Stimulated activated naive CD8-positive, alpha-beta T cell treated with anti-CD3 and anti-CD28 coated beads, Interleukin-15, Interleukin-2, amounts not matched to agents 100 ng/mL and 50 ng/mL, for 24 hours (primary cell): ENCODE measurements at regions not wholly inside any gene's neighbourhood (a gene's known extent, or its start where the extent isn't known, plus 50 kb on each side); places are given as distances from the start of the nearest gene placed in this dataset.

Experiments
- H3K27ac Mint-ChIP-seq: one replicate; pipeline ENCODE4 v1.8.0; 2021; ENCODE audit warnings: mild to moderate bottlenecking, mixed read lengths
- H3K27me3 Mint-ChIP-seq: one replicate; pipeline ENCODE4 v1.8.0; 2021; ENCODE audit warnings: mixed read lengths
- H3K36me3 Mint-ChIP-seq: one replicate; pipeline ENCODE4 v1.8.0; 2021; ENCODE audit warnings: low read depth, mixed read lengths
- H3K4me1 Mint-ChIP-seq: one replicate; pipeline ENCODE4 v1.8.0; 2021; ENCODE audit warnings: low read depth, mixed read lengths
- H3K4me3 Mint-ChIP-seq: one replicate; pipeline ENCODE4 v1.8.0; 2021; ENCODE audit warnings: mild to moderate bottlenecking, mixed read lengths
- H3K9me3 Mint-ChIP-seq: one replicate; pipeline ENCODE4 v1.8.0; 2021; ENCODE audit warnings: mixed read lengths

DNA sequence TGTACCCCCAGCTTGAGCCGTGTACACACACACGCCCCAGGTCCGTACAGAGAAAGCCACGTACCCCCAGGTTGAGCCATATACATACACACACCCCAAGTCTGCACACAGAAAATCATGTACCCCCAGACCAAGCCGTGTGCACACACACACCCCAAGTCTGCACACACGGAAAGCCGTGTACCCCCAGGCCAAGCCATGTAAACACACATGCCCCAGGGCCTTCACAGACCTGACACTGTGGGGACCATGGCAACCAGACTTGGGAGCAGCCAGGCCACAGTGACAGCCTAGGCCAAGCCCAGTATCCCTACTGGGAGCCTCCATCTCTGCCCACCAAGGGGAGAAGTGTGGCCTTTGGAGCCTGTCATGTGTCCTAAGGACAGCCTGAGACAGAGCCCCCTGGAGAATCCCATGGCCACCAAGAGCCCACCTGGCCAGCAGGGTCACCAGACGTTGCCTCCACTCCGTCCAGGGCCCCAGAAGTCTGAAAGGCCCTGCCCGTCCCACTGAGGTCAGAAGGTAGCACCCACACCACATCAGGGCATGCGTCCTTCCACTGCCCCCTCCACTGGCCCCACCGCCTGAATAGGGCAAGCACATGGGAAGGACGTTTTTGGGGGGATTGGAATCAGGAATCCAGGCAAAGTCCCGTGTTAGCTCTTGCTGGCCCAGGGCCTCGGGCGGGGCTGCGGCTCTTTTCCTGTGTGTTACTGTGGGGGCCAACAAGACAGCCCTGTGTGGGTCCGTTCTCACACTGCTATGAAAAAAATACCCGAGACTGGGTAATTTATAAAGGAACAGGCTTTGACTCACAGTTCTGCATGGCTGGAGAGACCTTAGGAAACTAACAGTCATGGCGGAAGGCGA, 636.7 kb downstream of the TBC1D22A start:
- H3K4me3 Mint-ChIP-seq = no peak overlapping the region
- H3K4me1 Mint-ChIP-seq = no peaks in the 10 kb centered on the region
- H3K36me3 Mint-ChIP-seq = no peaks in the 10 kb centered on the region
- H3K27me3 Mint-ChIP-seq = no peaks in the 10 kb centered on the region
- no peaks in the 10 kb centered on the region for H3K9me3 Mint-ChIP-seq
- no peak overlapping the region for H3K27ac Mint-ChIP-seq

DNA sequence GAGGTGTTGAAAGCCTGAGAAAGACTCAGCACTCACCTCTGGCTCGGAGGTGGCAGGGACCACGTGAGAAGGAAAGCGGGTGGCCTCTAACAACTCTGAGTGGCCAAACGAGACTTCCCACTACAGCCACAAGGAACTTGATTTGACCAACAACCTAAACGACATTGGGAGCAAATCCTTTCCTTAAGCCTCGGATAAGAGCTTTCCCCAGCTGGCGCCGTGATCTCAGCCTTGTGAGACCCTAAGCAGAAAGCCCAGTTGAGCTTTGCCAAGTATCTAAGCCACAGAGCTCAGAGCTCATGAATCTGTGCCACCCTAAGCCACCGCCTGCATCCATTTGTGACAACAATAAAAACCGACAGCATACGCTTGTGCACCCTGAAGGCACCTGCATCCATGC, 636.0 kb downstream of the TBC1D22A start:
- Mint-ChIP-seq H3K4me1 (no peaks in the 10 kb centered on the region), H3K36me3 (no peaks in the 10 kb centered on the region), H3K9me3 (no peaks in the 10 kb centered on the region), H3K27ac (no peak overlapping the region), H3K4me3 (no peak overlapping the region), H3K27me3 (no peaks in the 10 kb centered on the region)

DNA sequence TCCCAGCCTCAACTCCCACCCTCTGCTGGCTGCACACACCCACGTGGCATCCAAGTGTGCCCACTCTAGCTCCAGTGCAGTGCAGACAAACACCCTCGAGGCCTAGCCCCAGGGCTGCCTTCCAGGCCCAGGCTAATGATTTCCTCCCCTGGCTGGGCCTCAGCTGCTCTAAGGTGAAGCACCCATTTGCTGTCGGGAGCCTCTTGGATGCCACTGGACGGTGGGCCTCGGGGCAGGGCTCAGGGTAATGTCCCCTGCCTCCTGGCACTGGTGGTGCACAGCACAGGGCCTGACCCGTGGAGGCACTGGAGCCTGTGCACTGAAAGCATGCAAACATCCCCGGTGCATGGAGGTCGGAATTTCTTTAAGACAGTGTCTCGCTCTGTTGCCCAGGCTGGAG, 635.2 kb downstream of the TBC1D22A start:
- Mint-ChIP-seq H3K4me1 (no peaks in the 10 kb centered on the region), H3K27me3 (no peaks in the 10 kb centered on the region), H3K4me3 (no peak overlapping the region), H3K36me3 (no peaks in the 10 kb centered on the region), H3K27ac (no peak overlapping the region), H3K9me3 (no peaks in the 10 kb centered on the region)

DNA sequence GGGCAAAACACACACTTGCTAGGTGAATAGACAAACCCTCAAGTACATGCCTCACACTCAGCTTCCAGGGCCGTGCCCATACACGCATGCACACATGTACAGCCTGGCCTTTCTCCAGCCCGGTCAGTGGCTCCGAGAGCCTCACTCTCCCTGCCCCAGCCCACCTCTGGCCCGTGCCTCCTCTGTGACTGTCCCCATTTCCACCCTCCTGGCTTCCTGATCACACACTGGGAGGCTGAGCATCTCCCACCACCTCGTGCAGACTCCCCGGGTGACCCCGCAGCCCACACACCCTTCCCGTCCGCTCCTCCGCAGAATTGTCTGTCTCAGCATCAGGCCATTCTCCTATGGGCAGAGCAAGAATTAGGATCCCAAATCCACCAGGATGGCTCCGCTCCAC, 634.1 kb downstream of the TBC1D22A start:
- H3K4me1 Mint-ChIP-seq = no peaks in the 10 kb centered on the region
- no peaks in the 10 kb centered on the region for H3K9me3 Mint-ChIP-seq
- no peak overlapping the region for H3K4me3 Mint-ChIP-seq
- no peaks in the 10 kb centered on the region for H3K36me3 Mint-ChIP-seq
- H3K27me3 Mint-ChIP-seq = no peaks in the 10 kb centered on the region
- no peak overlapping the region for H3K27ac Mint-ChIP-seq

DNA sequence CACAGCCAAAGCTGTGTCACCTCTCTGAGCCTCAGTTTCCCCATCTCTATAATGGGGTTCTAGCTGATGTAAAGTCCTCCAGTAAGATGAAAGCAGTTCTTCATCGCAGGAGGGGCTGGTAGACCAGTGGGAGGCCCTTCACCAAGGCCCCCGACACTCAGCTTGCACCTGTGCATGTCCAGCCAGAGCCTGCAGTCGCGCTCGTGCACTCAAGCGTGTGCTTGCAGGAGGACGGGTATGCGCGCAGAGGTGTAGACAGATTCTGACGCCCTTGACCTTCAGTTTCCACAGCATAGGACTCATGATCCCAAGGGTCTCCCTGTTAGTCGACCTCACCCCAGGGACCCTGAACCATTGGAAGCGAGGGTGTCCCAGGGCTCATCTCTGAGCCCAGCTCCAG, 633.7 kb downstream of the TBC1D22A start:
- H3K9me3 Mint-ChIP-seq = no peaks in the 10 kb centered on the region
- no peaks in the 10 kb centered on the region for H3K27me3 Mint-ChIP-seq
- no peaks in the 10 kb centered on the region for H3K36me3 Mint-ChIP-seq
- H3K27ac Mint-ChIP-seq = no peak overlapping the region
- no peaks in the 10 kb centered on the region for H3K4me1 Mint-ChIP-seq
- no peak overlapping the region for H3K4me3 Mint-ChIP-seq

DNA sequence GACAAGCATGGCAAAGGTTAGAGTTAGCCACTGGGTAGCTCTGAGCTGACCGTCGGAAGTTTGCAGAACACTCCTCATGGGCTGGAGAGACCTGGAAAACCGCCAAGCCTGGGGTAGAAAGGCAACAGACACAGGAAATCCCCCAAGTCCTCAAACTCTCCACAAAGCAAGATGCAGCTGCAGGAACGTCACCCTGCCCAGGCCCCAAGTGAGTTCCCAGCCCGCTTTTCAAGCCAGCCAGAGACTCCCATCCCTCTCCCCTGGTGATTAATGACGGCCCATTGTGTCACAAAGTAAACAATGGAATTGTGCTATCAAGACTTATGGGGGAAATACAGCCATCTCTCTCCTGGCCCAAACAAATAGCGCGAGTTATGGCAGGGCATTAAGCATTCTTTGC, 633.0 kb downstream of the TBC1D22A start:
- H3K36me3 Mint-ChIP-seq = no peaks in the 10 kb centered on the region
- H3K27ac Mint-ChIP-seq = no peak overlapping the region
- H3K4me3 Mint-ChIP-seq = no peak overlapping the region
- no peaks in the 10 kb centered on the region for H3K4me1 Mint-ChIP-seq
- no peaks in the 10 kb centered on the region for H3K27me3 Mint-ChIP-seq
- no peaks in the 10 kb centered on the region for H3K9me3 Mint-ChIP-seq

DNA sequence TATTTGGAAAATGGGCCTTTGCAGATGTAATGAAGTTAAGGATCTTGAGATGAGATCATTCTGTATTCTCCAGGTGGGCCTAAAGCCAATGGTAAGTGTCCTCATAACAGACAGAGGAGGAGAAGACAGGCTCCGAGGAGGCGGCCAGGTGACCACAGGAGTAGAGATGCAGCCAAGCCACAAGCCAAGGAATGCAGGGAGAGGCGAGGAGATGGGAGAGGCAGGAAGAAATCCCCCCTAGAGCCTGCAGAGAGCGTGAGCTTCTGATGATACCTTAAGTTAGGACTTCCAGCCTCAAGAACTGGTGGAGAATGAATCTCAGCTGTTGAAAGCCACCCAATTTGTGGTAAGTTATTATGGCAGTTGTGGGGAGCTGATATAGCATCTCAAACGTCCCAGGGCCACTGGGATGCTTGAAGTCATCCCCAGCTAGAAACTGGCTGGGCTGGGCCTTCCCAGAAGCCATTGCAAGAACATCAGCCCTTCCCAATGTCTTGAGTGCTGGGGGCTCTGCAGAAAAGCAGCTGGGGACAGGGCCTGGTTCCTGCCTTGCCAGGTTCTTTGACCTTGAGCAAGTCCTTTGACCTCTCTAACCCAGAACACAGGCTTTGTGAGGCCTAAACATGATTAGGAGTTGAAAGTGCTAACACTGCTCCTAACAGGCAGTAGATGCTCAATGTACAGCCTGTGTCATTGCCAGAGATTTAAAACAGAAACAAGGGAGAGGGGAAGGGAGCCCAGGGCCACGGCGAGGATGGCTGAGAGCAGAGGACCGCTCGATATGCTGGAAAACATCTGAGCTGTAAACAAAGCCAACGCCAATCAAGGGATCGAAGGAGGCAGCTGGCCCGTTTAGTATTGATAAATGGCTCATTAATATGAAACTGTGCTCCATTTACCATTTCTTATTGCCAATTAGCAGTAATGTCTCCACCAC, 632.3 kb downstream of the TBC1D22A start:
- no peak overlapping the region for H3K4me3 Mint-ChIP-seq
- H3K27me3 Mint-ChIP-seq = no peaks in the 10 kb centered on the region
- H3K4me1 Mint-ChIP-seq = no peaks in the 10 kb centered on the region
- H3K36me3 Mint-ChIP-seq = no peaks in the 10 kb centered on the region
- H3K27ac Mint-ChIP-seq = no peak overlapping the region
- no peaks in the 10 kb centered on the region for H3K9me3 Mint-ChIP-seq

DNA sequence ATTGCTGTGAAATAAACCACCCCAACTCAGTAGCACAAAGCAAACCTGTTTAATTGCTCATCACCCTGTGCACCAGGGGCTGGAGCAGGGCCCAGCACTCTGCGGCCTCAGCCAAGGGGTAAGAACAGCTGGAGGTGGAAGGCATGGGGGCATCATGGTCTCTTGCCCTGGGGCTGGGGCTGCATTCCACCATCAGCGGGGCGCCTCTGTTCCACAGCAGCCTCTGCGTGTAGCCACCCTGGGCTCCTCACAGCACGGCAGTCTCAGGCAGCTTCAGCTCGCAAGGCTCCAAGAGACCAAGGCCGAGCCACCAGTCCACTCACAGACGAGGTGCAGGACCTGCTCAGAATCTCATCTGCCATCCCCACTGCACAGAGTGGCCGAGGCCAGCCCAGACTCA, 630.7 kb downstream of the TBC1D22A start:
- Mint-ChIP-seq H3K4me3 (no peak overlapping the region), H3K36me3 (no peaks in the 10 kb centered on the region), H3K27ac (no peak overlapping the region), H3K9me3 (no peaks in the 10 kb centered on the region), H3K4me1 (no peaks in the 10 kb centered on the region), H3K27me3 (no peaks in the 10 kb centered on the region)

DNA sequence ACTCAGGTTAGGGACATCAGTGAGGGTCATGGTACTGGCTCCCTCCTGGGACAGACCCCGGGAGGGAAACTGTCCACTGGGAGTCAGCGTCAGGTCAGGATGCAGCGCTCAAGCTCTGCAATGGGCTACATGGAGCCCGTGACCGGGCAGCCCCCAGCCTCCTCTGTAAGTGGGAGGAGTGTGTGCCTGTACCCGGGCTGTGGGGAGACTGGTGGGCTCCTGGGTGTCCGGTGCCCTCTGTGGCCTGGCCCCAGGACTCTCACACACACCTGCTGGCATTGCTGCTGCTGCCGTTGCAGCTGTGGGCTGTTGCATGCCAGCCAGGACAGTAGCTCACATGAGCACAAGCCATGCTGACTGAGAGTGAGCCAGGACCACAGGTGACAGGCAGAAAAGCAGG, 630.3 kb downstream of the TBC1D22A start:
- Mint-ChIP-seq H3K27me3 (no peaks in the 10 kb centered on the region), H3K27ac (no peak overlapping the region), H3K9me3 (no peaks in the 10 kb centered on the region), H3K36me3 (no peaks in the 10 kb centered on the region), H3K4me1 (no peaks in the 10 kb centered on the region), H3K4me3 (no peak overlapping the region)

DNA sequence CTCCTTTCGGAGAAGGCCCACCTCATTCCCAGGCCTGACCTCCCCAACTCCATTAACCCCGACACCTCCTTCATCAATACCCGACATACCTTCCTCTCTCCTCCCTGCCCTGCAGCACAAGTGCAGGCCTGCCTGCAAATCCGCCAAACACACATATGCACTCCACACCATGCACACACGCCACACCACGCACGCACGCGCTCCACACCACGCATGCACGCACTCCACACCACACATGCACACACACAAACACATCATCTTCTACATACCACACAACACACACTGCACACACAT, 629.6 kb downstream of the TBC1D22A start:
- Mint-ChIP-seq H3K27me3 (no peaks in the 10 kb centered on the region), H3K4me3 (no peak overlapping the region), H3K36me3 (no peaks in the 10 kb centered on the region), H3K4me1 (no peaks in the 10 kb centered on the region), H3K9me3 (no peaks in the 10 kb centered on the region), H3K27ac (no peak overlapping the region)

DNA sequence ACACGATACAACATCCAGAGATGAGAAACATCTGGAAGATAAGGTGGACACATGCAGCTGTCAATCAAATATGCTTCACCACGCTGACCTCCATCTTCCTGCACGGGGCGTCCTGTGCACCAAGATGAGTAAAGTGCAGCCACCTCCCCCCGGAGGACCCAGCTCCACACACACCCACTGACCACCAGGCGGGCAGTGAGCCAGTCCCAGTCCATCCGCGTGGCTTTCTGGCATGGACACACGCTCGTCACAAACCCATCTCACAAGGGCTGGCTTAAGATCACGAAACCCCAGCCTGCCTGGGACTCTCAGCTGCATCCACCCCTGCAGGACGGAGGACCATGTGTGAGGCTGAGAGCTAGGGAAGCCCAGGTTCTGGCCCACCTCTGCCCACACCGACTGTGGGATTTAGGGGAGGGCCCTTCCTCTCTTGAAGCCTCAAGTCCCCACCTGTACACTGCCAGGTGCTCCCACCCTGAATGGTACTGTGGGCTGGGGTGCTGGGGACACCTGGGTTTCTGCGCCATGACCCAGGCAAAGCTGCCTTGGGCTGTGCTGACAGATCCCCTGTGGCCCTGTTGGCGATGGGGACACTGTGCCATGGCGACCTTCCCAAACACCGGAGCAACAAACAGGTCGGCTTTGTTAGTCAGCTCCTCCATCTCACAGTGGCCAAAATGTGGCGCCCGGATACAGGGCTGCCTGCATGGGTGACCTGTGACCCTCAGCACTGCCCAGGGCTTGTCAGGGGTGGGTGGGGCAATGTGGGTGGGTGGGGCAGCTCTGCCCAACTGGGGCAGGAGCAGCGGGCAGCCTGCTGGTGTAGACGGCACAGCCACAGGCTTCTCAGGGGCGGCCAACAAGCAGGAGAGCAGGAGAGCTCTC, 629.0 kb downstream of the TBC1D22A start:
- Mint-ChIP-seq H3K9me3 (no peaks in the 10 kb centered on the region), H3K36me3 (no peaks in the 10 kb centered on the region), H3K4me3 (no peak overlapping the region), H3K27ac (no peak overlapping the region), H3K27me3 (no peaks in the 10 kb centered on the region), H3K4me1 (no peaks in the 10 kb centered on the region)

DNA sequence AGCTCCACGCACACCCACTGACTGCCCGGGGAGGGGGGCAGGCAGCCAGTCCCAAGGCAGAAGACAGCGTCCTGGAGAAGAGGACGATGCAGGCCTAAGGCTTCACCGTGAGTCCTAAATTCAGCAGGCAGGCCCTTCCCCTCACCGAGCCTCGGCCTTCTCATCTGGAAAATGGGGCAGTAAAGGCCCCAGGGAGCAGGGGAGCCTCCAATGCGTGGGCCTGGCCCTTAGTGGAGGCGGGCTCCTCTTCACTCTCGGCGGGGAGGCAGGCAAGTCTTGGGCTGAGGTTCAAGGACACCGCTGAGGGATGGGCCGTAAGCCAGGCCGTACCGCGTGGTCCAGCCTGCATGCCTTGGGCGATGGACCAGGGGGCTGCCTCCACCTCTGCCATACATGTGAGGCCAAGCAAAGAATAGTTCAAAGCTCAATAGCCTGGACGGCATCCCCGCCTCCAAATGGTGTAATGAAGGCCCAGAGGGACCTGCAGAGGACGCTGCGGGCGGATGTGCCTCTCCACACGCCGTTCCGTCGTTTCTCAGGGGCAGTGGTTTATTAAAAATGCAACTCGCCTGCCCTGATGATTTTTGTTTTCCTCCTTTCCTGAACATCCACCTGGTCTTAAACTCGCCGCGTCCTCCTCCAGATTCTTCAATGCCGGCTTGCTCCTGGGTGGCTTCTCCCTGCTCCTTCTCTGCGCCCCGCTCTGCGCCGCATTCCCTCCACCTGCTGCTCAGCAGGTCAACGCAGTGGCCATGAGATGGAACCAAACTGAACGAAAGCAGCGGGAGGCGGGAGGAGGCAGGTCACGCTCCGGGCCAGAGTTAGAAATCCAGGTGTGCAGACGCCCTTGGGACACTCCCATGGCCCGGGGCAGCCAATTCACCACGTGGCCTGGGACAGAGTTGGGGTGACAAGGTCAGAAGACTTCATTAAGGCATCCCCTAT, 627.8 kb downstream of the TBC1D22A start:
- no peak overlapping the region for H3K27ac Mint-ChIP-seq
- no peaks in the 10 kb centered on the region for H3K27me3 Mint-ChIP-seq
- H3K4me3 Mint-ChIP-seq = no peak overlapping the region
- H3K36me3 Mint-ChIP-seq = no peaks in the 10 kb centered on the region
- no peaks in the 10 kb centered on the region for H3K4me1 Mint-ChIP-seq
- H3K9me3 Mint-ChIP-seq = no peaks in the 10 kb centered on the region

DNA sequence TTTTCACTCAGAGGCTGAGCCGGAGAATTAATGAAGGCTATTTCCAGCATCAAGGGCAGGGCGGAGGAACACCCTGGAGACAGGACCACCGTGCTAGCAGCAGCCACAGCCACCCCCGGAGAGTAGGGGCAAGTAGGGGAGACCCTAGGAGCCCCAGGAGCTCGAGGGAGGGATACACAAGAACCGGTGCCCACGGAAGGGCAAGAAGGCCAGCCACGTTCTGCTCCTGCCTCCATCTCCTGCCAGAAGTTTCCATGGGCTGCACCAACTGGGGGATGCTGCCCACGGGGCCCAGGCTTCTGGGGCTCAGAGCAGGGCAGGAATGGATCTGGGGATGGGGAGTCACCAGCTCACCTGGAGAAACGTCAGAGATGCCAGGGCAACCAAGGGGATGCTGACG, 626.8 kb downstream of the TBC1D22A start:
- H3K36me3 Mint-ChIP-seq = no peaks in the 10 kb centered on the region
- no peak overlapping the region for H3K27ac Mint-ChIP-seq
- no peaks in the 10 kb centered on the region for H3K4me1 Mint-ChIP-seq
- no peak overlapping the region for H3K4me3 Mint-ChIP-seq
- H3K27me3 Mint-ChIP-seq = no peaks in the 10 kb centered on the region
- no peaks in the 10 kb centered on the region for H3K9me3 Mint-ChIP-seq

DNA sequence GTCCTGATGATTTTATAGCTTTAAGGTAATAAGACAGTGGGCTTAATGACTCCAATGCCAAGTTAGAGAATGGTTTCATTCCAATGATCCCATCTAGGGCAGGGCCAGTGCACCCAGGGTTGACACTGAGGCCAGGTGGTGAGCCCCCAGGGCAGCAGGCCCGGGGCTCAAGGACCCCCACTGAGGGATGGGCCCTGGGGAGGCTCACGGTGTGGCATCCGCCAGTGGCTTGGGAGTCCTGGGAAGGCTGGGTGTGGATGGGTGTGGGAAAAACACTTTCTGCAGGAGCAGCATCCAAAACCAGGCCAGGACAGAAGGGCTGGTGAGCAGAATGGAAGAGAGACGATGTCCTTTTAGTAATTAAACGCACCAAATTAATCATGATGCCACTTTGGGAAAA, 626.3 kb downstream of the TBC1D22A start:
- no peaks in the 10 kb centered on the region for H3K27me3 Mint-ChIP-seq
- no peak overlapping the region for H3K4me3 Mint-ChIP-seq
- H3K36me3 Mint-ChIP-seq = no peaks in the 10 kb centered on the region
- no peak overlapping the region for H3K27ac Mint-ChIP-seq
- no peaks in the 10 kb centered on the region for H3K9me3 Mint-ChIP-seq
- H3K4me1 Mint-ChIP-seq = no peaks in the 10 kb centered on the region
